SIG-M5 treated with dmso at 0.1 percent for 504 hours (cell line): ENCODE measurements at regions not wholly inside any gene's neighbourhood (a gene's known extent, or its start where the extent isn't known, plus 50 kb on each side); places are given as distances from the start of the nearest gene placed in this dataset.
"Not testable (repeated sequence)": the region's sequence is repeated elsewhere in the genome, so short reads cannot be mapped to it uniquely, and the experiment has no call there.

ENCODE experiments used
- DNase-seq: peaks from one replicate; lab custom pipeline; 2025; ENCODE audit not compliant: unreplicated experiment; lab: John Stamatoyannopoulos, UW

DNA sequence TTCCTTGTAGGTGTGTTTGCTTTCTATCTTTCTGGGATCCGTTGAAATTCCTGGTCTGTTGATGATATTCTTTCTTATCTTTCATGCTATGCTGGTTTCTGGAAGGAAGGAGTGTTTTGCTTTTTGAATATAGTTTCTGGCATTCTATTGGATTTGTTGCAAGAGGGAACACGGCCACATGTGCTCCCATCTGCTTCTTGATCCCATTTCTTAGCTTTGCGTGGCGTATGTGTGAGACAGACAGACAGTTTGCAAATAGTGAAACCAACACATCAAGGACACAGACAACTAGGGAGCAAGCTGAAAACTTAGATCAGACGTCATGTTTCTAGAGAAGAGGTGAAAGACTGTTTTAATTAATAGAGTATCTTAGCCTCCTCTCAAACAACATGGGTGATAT, 261.9 kb upstream of the PUDP start:
- DNase-seq, result no peak

DNA sequence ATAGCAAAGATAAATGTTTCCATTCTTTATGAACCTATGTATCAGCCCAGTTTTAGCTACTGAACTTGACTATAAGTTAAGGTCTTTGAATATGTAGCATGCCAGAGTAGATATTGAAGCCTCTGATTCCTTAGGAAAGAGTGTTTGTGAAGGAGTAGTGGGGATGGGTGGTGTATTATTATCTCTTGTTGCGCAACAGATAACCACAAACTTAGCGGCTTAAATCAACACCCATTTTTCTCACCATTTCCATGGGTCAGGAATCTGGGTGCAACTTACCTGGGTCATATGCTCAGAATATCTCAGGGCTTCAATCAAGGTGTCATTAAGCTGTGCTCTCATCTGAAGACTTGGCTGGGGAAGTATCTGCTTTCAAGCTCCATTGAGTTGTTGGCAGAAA, 251.4 kb upstream of the PUDP start:
- no peak for DNase-seq

DNA sequence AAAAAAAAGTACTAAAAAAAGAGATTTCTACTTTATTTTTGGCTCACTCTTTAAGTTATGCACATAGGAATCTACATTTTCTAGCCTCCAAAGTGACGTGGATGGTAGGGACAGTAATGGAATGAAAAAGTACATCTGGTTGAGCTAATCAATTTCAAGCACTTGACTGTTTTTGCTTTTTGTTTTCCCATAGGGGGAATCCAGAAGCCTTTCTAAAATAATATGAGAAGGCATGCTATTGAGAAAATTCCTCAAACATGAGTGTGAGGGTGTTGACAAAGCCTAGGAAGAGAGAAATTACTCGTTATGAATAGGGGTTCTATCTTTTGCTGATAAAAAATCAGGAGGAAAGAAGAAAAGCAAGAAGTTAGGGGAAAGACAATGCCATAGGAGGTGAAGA, 242.5 kb upstream of the PUDP start:
- no peak for DNase-seq

DNA sequence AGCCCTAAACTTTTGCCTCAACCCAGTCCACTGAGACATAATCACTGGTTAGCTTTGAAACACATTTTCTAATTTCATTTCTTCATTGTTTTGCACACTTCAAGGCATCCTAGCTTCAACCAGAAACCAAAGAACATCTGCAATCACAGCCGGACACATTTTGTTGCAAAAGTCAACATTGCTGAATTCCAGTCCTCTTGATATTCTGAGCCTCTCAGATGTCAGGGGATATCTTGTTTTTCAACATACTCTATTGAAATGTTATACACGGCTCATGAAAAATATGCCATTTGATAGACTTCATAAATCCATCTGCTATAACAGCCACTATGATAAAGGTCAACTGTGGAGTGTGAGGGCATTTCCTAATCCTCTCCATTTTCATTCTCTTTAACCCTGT, 241.6 kb upstream of the PUDP start:
- DNase-seq, result no peak

DNA sequence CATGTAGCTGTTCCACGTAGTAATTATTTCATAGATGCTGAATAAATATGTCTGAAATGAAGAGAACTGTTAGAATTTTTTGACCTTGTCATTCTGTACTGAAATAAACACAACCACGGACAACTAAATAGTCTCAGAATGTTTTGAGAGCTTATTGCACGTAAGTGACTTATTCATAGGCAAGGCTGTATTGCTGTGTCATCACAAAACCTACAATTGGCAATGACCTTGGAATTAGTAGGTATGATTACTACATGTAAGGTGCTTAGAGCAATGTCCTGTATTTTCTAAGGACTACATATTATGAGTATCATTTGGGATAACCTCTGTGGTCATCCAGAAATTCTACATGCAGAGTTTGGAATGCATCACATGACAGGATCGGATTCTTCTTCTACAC, 237.2 kb upstream of the PUDP start:
- DNase-seq, result no peak

DNA sequence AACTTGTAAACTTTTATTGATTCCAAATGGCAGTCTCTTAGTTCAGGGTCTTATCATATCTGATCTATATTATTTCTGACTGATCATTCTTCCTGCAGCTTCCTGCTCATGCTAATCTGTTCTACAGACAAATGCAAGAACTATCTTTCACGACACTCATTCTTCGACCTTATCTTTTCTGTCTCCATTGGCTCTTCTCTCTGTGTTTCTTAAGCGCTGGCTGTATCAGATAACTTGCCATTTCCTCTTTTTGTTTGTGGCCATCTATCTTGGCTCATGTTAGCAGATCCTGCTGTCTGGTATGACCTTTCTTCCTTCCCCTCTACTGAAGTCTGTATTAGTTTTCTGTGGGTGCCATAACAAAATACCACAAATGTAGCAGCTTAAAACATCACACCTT, 230.5 kb upstream of the PUDP start:
- no peak for DNase-seq

DNA sequence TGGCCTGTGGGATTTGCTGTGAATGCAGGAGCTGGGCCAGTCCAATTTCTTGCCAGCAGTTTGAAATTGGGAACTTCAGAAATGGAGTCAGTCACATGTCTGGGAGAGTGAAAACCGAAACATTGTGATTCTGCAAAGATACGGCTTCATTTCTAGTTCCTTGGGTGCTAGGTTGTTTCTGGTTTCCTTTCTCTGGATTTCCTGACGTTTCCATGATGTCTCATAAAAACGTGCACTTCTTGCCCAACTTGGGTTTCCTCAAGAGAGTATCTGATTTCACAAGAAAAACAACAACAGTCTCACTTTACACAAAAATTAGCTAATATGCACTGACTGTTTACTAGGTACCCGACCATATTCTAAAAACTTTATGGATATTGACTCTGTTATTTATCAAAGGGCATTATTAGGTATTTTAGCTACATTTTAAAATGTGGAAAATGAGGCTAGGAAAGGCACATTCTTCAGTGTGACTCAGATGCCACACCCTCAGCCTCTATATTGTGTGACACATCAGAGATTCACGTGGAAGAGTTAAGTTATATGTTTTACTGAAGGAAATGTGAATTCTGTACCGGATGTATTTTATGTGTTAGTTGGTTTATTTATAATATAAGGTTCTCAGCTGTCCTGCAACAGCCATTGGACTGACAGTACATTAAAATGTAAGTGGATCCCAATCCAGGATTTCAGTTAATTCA, 225.0 kb upstream of the PUDP start:
- DNase-seq, result no peak

DNA sequence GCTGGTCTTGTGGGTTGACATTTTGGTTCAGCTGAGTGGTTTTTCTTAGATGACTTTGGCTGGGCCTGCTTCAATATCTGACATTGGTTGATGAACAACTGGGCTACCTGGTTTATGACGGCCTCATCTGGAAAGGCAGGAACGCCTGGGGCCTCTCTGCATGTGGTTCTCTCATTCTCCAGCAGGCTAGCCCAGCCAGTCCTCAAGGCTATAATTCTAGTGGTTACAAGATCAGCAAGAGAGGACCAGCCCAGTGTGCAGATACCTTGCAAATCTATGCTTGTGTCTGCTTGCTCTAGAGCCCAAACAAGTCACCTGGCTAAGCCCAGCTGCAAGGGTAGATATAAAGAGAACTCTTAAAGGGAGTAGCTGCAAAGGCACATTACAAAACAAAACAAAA, 214.2 kb upstream of the PUDP start:
- DNase-seq, result no peak

DNA sequence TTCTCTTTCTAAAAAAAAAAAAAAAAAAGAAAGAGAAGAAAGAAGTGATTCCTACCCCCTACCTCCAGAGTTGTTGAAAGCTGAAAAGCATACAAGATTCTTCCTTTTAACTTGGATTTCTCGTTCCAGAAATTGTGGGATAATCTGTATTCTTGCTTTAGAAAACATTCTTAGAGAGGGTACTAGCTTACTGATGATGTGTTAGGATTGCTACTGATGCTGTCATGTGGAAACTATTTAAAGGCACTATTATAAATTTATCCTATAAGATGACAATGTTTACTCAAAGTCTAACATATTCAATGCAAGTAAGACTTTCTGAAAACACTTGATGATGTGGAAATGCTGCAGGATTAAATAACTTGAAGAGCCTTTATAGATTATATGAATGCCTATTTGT, 204.0 kb upstream of the PUDP start:
- DNase-seq, result no peak

DNA sequence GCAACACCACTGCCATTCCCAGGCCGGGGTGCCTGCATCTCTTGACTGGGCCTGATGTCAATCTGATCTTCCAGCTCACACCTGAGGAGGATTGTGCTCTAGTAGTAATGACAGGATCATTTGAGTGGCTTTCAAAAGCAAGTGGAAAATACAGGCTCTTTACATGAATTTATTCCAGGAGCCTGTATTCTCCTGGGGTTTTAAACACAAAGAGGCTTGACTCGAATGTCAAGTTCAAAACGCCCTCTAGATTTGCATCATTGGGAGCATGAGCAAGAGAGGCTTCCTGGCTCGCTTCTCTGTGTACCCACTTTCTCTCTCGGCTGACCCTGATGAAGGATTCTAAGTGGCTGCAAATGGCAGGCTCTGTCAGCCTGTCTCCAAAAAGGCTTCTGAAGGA, 199.5 kb upstream of the PUDP start:
- DNase-seq, result no peak

DNA sequence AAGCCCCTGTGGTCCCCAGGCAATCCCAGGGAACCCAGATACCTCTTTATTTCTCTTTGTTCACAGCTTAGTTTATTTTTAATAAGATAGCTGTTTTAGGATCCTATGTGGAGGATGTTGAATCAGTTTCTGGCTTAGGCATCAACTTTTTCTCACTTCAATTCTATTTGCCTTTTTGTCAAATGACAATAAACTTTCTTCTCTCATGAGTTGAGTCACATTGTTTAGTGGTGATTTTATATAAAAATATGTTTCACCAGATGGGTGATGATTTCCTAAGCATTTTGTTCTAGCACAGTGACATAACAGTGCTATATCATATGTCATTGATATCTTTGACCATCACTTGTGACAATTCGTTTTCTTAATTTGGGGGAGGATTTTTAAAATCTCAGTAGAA, 198.1 kb upstream of the PUDP start:
- no peak for DNase-seq

DNA sequence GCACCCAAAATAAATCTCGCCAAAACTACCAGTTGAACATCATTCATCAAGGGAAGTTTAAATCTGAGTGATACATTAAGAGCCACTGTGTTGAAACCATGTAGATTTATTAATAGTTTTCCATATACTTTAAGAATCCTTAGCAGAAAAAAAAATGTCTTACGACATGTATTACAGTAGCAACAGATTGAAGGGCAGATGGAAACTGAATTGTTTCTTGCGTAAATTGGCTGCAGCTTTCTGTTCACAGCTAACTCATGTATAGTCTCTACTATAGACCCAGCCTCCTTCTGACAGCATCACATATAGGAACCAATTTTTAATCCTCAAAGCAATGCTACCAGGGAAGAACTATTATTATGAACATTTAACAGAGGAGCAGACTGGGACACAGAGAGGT, 195.2 kb upstream of the PUDP start:
- no peak for DNase-seq

DNA sequence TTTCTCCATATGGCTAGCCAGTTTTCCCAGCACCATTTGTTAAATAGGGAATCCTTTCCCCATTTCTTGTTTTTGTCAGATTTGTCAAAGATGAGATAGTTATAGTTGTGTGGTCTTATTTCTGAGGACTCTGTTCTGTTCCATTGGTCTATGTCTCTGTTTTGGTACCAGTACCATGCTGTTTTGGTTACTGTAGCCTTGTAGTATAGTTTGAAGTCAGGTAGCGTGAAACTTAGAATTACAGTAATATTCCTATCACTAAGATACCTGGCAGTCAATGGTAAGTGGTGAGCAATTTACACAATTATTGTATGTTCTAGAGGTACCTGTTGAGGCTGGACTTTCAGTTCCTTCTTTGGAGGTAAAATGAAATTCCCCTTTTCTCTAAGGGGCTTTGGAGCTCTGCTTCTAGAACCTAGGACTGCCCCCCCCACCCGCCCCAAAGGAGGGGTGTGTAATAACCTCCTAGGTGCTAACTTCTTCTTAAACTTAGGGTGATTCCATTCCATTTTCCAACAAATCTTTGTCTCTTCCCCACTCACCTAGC, 187.9 kb upstream of the PUDP start:
- not testable (repeated sequence) for DNase-seq

DNA sequence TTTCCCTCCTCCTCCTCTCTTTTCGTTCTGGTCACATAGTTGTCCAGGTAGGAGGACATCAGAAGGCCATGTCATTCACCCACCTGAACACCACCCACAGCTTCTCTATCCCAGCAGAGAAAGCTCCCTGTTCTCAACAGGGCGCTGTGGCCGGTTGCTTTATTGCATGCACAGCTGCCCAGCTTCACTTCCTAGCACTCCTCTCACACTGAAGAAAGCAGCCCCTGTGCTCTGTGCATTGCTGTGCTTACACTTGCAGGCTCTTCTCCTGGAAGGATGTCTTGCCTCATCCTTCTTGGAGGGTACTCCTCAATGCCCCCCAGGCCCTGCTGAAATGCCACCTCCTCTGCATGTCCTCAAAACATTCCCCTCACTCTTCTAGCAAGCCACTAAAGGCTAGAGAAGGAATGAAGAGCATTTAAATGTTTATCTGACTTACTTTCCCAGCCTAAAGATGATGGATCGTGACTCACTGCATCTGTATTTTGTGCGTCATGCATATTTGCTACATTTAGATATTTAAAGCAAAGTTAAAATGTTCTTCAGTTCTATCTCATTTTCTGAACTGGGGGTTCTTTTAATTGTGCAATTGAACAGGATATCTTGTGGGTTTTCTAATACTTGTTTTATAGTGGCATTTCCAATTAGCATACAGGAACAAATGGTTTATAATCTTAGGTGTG, 186.4 kb upstream of the PUDP start:
- no peak for DNase-seq

DNA sequence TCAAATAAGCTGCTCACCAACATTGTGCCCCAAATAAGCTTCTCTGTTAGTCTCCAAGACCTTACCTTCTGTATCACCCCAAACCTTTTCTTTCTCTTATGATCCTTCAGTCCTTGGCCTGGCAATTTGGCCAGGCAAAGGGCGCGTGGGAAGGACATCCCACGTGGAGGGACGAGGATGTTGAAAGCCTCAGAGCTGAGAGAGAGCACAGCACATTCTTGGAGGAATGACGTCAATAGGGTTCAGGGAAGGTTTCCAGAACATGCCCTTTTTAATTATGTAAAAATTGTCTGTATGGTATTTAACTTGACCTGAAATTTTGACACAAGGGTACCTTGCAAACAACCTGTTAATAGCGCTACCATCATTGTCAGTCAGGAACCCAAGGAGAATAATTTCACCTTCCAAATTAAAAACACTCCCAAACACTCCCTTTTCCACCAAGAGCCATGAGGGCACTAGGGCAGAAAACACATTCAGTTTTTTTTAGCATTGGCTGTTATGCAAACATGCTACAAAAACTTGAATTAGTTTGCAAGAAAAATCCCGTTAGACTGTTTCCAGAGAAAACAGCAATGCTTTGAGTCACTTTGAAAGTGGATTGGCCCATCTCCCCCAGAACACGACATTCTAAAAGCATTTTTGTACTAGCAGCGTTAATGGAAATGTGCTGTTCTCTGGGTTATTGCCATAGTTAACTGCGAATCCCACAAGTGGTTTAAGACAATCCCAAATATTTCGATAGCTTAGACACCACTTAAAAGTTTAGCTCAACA, 183.2 kb upstream of the PUDP start:
- DNase-seq, result no peak

DNA sequence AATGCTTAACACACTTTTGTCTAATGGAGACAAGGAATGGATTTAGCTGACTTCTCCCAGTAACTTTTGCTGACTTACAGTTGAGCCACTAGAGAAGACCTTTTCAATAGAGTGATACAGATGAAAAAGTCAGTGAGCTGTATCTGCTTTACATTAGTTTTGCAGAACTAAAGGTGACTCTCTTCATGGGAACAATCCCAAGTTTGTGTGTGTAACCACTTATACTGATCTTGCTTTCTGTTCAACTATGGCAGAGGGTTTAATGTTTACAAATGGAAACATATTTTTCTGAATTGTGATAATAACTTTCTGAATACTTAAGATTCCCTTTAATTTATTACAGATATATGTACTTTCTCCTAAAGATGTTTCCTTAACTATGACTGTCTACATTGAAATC, 182.6 kb upstream of the PUDP start:
- DNase-seq, result no peak

DNA sequence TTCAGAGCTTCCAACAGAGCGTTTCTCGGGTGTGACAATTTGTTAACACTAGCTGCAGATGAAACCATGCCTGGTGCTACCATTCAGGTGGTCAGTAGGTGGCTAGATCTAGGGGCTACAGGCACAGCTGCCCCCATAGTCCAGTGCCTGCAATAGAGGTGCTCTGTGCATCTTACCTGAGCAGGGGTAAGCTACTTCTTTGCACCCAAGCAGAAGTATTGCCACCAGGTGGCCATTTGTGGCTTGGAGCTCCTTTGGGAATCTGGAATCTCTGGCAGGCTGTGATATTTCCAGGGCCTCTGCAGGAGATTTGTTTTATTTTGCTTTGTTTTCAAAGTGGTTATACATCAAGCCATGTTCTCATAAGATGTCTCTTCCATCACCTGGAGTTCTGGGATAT, 170.7 kb upstream of the PUDP start:
- DNase-seq, result no peak

DNA sequence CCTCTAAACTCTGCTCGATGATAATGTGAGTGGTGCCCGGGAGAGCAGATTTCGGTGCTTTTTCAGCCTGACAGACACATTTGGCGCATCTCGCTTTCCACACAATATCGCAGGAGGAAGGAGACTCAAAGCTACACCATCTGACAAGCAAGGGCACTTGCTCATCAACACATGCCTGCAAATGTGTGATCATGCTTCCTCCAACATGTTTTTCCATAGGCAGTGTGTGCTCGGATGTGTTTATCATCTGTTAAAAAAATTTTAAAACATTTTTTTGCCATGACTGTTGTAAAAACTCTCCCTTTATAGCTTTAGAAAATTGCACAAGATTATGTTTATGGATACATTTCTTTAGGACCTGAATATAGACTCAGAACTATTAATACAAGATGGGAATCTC, 170.3 kb upstream of the PUDP start:
- no peak for DNase-seq

DNA sequence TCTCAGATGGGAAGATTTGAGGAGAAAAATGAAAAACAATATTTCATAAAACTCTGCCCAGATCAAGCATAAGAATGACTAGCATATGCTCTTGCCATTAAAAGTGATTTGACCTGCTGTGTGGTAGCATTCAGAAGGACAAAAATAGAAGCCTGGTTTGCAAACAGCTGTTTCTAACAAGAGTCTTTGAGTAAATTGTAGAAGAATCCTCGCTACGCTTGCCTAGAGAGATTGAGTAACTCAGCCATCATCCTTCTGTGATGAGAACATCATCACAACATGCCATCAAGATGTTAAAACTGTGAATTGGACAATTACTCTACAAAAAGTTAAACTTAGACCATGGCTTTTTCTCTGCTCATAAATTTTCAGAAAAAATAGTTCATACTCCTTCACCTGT, 168.9 kb upstream of the PUDP start:
- no peak for DNase-seq

DNA sequence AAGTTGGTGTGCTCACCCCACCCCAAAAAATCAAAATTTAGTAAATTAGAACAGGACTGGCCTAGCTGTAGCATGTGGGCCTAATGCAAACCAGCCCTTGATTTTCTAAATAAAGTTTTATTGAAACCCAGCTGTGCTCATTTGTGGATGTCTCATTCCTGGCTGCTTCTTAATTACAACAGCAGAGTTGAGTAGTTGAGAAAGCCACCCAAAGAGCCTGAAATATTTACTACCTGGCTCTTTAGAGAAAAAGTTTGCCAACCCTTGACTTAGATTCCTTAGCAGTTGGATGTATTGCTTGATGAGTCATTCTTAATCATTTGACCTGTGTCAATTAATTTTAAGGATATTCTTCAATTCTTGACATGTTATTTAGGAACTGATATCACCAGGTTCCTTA, 168.3 kb upstream of the PUDP start:
- DNase-seq, result no peak

DNA sequence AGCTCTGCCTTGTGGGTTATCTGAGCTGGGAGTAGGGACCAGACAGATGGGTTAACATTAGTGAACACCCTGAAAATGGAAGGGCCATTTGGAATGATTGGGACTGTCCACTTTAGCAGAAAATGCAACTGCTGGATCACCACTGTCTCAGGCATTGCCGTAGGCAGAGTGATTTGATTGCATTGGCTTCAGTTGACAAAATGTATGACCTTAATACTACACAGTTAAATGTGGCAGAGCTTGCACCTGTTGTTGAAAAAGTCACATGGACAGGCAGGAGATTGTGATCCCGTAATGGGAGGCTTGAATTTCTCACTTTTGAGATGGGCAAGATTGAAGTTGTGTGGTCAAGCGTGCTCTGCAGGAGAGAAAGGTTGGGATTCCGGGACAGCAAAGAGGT, 166.5 kb upstream of the PUDP start:
- no peak for DNase-seq

DNA sequence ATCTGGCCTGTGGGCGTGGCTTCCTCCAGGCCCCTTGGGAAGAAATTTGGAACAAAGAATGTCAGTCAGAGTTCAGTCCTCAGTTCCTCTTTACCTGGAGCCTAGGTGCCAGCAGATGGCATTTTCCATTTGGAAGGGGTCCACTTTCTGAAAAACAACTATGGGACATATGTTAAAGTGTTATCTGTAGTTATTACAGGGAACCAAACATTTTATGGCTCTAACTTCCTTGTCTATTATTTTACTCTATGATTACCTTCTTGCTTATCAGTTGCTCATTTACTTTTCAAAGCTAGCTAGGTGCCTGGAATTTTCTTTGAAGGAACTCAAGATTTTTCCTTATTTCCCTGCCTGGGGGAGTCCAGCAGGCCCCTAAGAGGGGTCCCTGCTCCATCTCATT, 159.8 kb upstream of the PUDP start:
- DNase-seq, result no peak
